HG03135 (cell line): ENCODE measurements at regions not wholly inside any gene's neighbourhood (a gene's known extent, or its start where the extent isn't known, plus 50 kb on each side); places are given as distances from the start of the nearest gene placed in this dataset.
A peak's percentile ranks its signal among the peaks of the same experiment; 100 is the strongest.
"Not testable (repeated sequence)": the region's sequence is repeated elsewhere in the genome, so short reads cannot be mapped to it uniquely, and the experiment has no call there.

ENCODE experiments used
- ATAC-seq: cut with Tn5 transposase; IDR thresholded peaks from one replicate; pipeline ENCODE4 v1.9.1; 2021; ENCODE audit warnings: mild to moderate bottlenecking, moderate library complexity; ENCODE audit not compliant: unreplicated experiment

DNA sequence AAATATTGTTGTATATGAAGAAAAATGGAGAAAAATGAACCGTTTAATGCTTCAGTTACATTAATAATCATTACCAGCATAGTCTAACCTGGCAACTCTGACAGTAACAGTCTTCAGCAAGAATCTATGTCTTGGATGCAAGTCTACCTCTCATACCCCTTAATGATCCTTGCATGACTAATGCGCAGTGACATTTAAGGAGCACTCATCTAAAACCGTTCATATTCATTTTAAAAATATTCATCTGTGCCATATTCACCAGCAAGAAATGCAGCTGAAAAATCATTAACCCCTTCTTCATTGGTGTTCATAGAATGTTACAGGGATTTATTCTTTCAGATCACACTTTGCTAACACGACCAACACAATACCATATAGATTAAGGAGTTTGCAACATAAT, 227.2 kb upstream of the ASCC3 start:
- ATAC-seq, result no peak

DNA sequence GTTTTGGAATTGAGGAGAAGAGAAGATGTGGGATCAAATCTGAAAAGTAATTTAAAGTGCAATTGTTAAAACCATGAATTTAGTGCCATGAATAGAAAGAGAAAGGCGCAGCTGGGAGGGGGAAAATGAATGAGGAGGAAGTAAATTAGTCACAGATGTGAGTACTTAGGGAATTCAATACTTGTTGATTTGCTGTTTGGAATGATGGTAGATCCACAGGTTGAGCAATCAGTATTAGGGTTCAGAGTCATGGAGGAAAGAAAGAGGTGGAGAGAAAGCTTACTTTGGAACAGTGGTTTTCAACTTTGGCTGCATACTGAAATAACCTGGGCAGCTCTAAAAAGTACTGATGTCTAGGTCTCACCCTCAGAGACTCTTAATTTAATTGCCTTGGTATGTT, 229.7 kb upstream of the ASCC3 start:
- no peak for ATAC-seq

DNA sequence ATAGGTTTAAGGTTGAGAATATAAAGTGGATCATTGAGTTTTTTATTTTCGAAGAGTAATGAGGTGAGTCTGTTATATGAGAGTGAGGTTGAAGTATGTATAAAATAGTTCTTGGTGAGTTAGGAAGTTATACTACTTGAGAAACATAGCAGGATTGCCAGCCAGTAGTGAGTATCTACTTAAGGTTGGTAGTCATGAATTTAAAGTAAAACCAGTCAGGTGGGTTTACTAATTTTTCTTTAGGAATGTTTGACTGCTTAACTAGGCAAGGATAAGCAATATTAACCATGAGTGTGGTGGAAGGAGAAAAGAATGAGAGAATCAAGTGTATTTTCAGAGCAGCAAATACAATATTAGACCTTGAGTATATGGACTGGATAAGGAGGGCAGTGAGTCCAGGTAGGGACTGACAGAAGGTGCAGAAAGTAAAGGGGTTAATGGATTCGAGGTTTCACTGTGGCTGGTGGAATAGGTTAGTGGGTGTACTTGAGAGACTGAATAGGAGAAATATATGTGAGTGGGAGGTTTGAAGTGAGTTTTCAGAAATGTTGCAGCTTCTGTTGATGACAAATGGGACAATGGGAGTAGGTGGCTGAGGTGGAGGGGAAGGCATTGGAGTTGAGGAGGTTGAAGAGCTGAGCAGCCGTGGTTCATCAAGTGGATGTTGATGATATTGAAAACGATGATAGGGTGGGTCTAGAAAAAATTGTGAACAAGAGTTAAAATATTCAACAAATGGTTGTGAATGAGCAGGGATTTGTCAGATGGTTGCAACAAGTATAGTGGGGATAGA, 232.5 kb upstream of the ASCC3 start:
- no peak for ATAC-seq

DNA sequence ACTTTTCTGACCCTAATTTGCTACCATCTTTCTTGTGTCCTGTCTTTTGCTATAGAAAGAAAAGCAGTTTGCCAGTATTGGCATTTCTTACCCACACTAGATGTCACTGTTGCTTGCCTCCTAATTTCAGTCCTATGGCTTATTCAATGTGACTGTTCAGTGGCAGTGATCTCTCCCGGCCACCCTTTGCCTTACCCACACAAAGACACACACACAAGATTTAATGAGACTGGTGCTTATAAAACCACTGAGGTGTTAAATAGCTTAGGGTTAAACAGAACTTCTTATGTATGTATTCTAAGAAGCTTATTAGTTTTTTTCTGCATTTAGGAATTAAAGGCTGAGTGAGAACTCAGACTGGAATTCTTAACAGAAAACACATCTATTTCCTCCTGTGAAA, 233.6 kb upstream of the ASCC3 start:
- ATAC-seq, result peak; percentile 52

DNA sequence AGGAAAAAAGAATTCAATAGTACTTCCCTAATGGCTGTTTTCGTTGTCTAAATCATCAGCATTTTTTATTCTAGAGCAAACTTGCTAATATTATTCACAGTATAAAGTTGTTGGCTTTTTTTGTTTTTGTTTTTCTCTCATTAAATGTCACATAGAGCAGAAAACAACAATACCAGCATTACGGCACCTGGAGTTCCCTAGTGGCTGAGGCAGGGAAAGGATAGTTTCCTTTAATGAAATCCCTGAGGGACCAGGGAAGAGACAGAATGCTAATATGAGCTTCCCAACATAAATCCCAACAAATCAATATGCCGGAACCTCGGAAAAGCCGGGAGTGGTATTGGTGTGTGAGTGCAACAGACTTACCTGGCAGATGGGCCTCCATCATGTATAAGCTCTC, 235.2 kb upstream of the ASCC3 start:
- no peak for ATAC-seq

DNA sequence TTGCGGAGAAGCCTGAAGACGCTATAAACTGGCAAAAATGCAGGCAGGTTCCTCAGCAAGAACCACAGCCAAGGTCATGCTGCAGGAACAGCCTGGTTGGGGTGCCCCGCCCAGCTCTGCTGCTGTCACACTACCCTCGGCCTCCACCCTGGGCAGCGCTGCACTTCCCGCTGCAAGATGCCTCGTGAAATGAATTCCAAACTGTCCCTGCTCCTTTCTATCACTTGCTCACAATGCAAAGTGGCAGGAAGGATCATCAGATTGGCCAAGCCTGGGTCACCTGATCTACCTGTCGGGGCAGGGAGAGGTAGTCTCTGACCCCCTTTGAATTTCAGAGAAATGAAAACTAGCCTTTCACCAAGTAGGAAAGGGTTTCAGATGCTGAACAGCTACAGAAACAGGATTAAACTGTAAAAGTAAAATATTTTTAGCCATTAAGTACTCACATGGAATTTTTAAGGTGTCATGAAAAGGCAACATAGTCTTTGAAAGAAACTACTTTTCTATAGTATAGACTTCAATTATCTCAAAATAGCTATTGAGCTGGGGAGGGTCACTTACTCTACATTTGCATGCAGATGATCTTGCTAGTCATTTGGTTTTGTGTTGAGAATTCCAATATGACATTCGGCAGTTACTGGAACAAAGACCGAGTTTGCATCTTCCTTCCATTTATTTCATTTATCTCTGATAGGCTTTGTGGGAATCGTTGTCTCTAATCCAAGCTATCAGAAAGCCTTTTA, 236.4 kb upstream of the ASCC3 start:
- ATAC-seq, result no peak

DNA sequence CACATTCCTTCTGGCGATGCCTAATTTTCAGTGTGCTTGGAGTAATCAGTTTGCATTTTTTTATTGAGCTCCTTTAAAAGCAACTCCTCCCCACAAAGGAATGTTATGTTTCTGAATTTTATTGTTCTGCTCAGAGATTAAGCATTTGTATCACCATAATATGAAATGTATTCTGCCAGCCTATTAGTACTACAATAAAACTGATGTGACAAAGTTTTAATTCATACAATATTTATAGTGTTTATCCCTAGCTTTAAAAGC, 236.9 kb upstream of the ASCC3 start:
- no peak for ATAC-seq

DNA sequence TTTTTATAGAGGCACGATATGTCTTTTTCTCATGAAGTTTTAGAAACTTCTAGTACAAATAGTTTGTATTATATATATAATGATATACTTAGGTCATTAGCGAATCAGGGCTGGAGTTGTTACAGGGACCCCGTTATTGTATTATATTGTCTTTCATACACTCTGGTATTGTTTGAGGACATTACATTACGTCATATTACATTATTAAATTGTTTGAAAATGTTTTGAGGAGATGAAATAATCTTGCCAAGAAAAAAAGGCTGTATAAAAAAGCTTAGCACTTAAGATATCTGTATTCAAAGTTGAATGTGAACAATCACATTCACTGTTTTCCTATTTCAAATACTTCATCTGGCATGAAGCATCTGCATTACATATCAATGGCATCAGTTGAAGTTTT, 239.6 kb upstream of the ASCC3 start:
- no peak for ATAC-seq

DNA sequence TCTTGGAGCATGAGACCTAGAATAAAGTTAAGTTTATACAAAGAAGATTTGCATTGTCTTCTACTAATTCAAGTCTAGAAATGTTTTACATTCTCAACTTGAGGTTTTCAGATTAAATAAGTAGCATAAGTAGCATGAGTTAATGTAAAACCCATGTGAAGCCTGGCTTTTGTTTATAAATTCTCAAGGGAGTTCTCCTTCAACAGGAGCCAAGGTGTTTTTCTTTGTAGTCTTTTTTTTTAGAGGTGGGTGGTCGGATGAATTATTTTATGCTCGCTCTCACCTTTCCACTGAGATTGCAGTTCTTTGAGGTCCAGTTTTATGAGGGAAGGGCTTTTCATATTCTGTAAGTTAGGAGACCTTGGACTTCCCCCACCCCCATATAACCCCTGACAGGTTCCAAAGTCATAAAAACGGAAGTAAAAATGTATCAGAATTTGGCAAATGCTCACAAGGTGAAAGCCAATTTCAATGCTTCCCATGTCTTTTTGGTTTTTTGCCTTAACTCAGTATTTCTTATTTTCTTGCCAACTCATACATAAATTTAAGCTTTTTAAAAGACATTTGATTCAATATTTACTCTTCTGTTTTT, 244.3 kb upstream of the ASCC3 start:
- no peak for ATAC-seq

DNA sequence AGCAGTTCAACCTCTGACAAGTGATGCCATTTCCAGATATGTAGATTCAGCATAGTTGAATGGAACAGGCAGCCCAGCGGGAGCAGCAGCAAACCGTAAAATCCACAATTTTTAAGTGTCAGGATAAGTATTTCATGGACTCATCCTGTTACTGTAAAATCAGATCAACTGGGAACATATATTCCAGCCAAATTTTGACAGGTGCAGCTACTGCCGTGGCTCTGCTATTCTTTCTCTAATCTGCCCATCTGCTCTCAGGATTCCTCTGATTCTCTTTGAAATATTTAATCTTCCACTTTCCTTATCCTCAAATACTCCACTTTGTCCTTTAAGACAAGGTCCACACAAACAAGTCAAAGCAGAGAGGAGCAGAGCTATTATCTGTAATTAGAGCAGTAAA, 245.4 kb upstream of the ASCC3 start:
- ATAC-seq, result no peak

DNA sequence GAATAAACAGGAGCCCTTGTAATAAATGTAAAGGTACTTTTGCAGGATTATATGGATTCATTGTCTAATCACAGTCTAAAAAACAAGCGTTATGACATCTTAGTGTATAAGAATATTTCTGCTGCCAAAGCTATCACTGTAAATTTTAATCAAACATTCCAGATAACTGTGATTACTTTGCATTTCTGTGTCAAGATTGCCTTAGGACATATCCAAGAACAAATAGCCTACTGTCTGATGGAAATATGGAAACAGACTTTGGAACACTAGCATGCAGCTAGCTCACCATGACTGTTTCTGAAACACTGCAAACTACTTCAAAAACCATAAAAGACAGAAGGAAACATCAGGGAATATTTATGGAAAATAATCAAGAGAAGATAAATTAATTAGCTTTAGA, 248.7 kb upstream of the ASCC3 start:
- no peak for ATAC-seq

DNA sequence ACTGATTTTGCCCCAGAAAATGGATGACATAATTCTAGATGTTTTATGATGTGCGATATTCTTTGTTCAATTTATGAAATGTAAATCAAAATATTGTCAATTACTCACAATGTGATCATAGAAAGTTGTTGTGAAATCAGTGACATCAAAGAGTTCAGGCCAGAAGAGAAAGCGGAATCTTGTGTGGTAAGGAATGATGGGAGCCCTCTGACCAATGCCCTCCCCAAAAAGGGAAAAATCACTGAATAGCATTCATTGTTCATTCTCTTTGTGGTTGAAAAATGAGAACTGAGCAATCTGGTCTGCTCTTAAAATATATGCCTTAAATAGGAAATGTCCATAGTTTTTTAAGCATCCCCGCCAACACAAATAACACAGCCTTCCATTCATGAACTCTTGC, 247.1 kb upstream of the GRIK2 start:
- no peak for ATAC-seq

DNA sequence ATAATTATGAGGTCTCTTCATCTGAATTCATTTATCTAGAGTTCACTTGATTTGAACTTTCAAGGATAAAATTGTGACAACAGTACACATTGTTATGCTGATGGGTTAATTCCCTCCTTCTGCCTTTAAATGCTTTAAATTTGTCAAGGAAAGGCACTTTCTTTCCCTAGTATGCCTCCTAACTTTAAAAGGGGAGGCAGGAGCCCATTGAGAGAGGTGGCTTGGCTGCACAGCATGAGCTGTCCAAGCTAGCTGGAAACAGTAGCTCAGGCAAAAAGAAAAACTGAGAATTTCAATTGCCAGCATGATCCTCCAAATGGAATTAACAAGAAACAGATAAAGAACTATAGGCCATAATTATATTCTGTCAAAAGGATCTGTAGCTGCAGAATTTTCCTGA, 243.3 kb upstream of the GRIK2 start:
- ATAC-seq, result no peak

DNA sequence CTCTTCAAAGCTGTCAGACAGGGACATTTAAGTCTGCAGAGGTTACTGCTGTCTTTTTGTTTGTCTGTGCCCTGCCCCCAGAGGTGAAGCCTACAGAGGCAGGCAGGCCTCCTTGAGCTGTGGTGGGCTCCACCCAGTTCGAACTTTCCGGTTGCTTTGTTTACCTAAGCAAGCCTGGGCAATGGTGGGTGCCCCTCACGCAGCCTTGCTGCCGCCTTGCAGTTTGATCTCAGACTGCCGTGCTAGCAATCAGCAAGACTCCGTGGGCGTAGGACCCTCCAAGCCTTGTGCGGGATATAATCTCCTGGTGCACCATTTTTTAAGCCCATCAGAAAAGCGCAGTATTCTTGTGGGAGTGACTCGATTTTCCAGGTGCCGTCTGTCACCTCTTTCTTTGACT, 235.9 kb upstream of the GRIK2 start:
- not testable (repeated sequence) for ATAC-seq

DNA sequence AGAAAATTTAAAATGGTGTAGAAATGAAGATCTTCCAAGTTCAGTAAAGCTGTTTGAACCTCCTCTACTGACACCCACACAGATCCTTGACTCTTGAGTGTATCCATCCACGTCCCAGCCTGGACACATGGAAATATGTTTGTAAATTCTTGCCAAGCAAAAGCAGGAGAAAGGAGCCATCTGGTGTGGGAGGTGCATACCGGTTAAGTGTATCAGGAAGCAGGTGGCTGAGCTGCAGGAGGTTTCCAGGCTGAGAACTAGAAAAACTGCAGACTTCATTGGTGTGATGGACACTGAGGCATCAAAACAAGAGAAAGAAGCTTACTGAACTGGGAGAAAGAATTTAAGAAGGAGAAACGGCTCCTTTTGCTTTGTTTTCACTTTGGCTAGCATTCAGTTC, 229.9 kb upstream of the GRIK2 start:
- no peak for ATAC-seq

DNA sequence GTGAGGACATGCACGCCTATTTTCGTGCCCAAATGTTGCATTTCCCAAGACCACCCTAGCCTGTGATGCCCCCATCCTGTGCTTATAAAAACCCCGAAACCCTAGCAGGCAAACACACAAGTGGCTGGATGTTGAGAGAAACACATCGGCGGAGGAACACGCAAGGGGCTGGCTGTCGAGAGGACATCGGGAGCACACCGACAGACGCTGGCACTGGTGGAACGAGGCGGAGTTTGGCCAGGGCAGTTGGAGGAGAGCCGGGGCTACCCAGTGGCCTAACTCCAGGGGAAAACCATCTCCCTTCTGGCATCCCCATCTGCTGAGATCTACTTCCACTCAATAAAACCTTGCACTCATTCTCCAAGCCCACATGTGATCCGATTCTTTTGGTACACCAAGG, 225.9 kb upstream of the GRIK2 start:
- ATAC-seq, result no peak

DNA sequence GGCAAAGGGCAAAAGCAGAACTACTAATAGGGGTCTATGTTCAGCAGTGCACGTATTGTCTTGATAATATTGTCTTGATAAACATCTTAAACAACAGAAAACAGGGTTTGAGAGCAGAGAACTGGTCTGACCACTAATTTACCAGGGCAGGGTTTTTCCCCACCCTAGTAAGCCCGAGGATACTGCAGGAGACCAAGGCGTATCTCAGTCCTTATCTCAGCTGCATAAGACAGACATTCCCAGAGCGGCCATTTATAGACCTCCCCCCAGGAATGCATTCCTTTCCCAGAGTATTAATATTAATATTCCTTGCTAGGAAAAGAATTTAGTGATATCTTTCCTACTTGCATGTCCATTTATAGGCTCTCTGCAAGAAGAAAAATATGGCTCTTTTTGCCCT, 222.5 kb upstream of the GRIK2 start:
- not testable (repeated sequence) for ATAC-seq

DNA sequence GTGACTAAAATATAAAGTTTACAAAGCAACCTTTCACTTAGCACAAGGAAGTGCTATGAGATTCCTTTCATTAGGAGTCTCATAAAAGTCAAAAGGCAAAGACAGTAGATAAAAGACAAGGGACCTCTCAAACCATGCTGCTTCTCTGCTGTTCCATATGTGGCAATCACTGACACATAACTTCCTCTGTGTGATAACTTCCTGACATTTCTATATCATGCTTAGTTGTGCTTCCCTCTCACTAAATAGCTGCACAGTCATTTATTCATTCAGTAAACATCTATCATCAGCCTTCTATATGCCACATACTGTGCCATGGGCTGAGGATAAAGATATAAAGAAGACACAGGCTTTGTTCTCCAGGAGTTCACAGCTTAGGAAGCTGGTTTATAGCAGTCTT, 214.8 kb upstream of the GRIK2 start:
- no peak for ATAC-seq

DNA sequence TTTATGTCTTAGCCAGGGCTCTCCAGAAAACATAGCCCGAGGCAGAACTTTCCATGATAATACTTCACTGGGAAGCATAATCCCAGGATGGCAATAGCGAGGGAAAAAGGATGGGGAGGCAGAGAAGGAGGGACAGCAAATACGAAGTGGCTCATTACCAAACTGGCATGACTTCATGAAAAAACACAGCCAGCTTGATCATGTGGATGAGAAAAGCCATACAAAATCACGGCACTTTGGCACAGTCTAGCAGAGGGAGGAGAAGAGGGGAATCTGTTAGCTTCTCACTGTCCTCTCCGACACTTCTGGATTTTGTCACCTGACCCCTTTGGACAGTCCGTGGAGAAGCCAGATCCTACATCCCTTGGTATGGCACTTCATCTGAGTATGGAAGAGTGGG, 212.5 kb upstream of the GRIK2 start:
- no peak for ATAC-seq

DNA sequence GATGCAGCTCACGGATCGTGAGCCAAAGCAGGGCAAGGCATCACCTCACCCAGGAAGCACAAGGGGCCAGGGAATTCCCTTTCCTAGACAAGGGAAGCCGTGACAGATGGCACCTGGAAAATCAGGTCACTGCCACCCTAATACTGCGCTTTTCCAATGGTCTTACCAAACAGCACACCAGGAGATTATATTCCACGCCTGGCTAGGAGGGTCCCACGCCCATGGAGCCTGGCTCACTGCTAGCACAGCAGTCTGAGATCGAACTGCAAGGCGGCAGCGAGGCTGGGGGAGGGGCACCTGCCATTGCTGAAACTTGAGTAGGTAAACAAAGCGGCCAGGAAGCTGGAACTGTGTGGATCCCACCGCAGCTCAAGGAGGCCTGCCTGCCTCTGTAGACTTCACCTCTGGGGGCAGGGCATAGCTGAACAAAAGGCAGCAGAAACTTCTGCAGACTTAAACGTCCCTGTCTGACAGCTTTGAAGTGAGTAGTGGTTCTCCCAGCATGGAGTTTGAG, 205.2 kb upstream of the GRIK2 start:
- not testable (repeated sequence) for ATAC-seq

DNA sequence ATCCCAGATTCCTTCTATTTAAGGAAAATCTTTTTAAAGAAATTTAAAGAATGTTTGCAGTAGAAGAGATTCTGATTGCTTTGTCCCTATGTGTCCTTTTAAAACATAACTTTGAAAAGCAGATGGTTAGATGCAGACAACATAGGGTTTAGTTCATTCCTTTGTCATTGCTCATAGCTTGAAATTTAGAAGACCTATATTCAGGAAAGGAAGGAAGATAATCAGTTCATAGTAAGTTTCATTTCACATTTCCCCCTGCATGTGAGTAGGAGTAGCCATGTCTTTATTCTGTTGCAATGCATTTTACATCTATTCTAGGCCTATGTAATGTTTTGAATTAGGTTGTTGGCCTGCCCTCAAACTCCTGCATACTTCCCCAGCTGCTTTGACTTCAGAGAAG, 197.9 kb upstream of the GRIK2 start:
- no peak for ATAC-seq

DNA sequence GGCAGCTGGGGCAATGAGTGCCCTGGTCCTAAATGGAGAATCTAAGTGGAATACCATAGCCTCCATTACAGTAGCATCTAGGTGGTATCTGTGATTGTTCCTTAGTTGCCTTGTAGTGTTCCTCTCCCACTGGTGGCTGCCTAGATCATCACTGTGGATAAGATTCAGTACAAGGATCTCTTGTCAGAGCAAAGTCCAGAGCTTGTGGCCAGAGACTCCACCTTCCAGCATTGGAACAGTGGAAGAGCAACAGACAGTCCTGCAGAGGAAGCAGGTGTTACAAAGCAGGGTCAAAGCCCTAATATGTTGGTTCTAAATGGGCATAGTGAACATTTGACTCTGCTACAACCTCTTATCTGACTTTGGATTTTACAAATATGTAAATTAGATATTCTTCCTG, 194.1 kb upstream of the GRIK2 start:
- ATAC-seq, result no peak
